K562 (cell line): ENCODE measurements at regions not wholly inside any gene's neighbourhood (a gene's known extent, or its start where the extent isn't known, plus 50 kb on each side); places are given as distances from the start of the nearest gene placed in this dataset.

Source experiments
- ATAC-seq: fragments of 200-7000 bp; cut with Tn5 transposase; 3 replicates; pipeline ENCODE4 v1.9.1; 2020; ENCODE audit warnings: moderate library complexity
- BruUV-seq: library from RNA; stranded (reverse); fragments of 400-500 nt; replicated peaks from 2 replicates; lab custom pipeline; 2021; lab: Mats Ljungman, UMichigan
- CTCF ChIA-PET: fragments of 300-600 bp; formaldehyde crosslinking; extraction: SDS; loops from one replicate; lab custom pipeline; 2021; ENCODE audit warnings: low intra/inter-chr PET ratio; lab: Yijun Ruan, JAX
- POLR2A ChIA-PET: fragments of 300-600, 350-650 bp; sonication (Branson Sonifier 250); formaldehyde crosslinking; extraction: SDS; loops from one replicate; lab custom pipeline; 2021; ENCODE audit warnings: antibody characterized with exemption, inconsistent platforms; lab: Yijun Ruan, JAX
- DNase-seq, 4 experiments: peaks; one replicate each; pipeline versions ENCODE4 v3.0.0 to v3.0.0-alpha.2; 2011 to 2018; ENCODE audit warnings: low spot score in 3 of 4, mixed read lengths in 3 of 4; ENCODE audit errors: extremely low read depth in 1 of 4
- FAIRE-seq: peaks from 2 replicates; lab custom pipeline; 2011; peaks lifted over from hg19 to GRCh38; lab: Jason Lieb, UNC
- H2AFZ ChIP-seq: 2 replicates; pipeline ENCODE4 v1.6.0; 2011; ENCODE audit warnings: low read depth, low read length, control low read depth, inconsistent platforms
- H3K27ac ChIP-seq: fragments of 200-600 bp; 3 replicates; pipeline ENCODE4 v1.8.0; 2011; ENCODE audit warnings: low read depth, mild to moderate bottlenecking, control low read depth, inconsistent platforms, low read length, moderate library complexity, mixed read lengths; ENCODE audit errors: extremely low read depth
- H3K27me3 ChIP-seq, 2 experiments: fragments of 300-600 bp in 1 of 2; 2 replicates in 1 of 2; 3 replicates in 1 of 2; pipeline versions ENCODE4 v1.6.0 to v1.8.0; 2011; ENCODE audit warnings: inconsistent platforms in 2 of 2, low read length in 2 of 2, mild to moderate bottlenecking in 1 of 2, mixed read lengths in 1 of 2, moderate library complexity in 1 of 2; ENCODE audit not compliant: control insufficient read depth in 2 of 2, insufficient read depth in 2 of 2
- H3K36me3 ChIP-seq: fragments of 300-600 bp; 3 replicates; pipeline ENCODE4 v1.8.0; 2011; ENCODE audit warnings: mild to moderate bottlenecking, low read length, inconsistent platforms; ENCODE audit not compliant: control insufficient read depth, insufficient read depth
- H3K4me1 ChIP-seq, 2 experiments: fragments of 200-600 bp in 1 of 2; replicated peaks in 1 of 2; 2 replicates in 1 of 2; 3 replicates in 1 of 2; pipeline versions ENCODE4 v1.5.1 to v1.8.0; 2011; ENCODE audit warnings: inconsistent platforms in 2 of 2, low read length in 2 of 2, mild to moderate bottlenecking in 1 of 2, mixed read lengths in 1 of 2, moderate library complexity in 1 of 2; ENCODE audit not compliant: control insufficient read depth in 2 of 2, insufficient read depth in 2 of 2
- H3K4me2 ChIP-seq: 2 replicates; pipeline ENCODE4 v1.6.1; 2011; ENCODE audit warnings: low read length, control low read depth, inconsistent platforms, mixed read lengths; ENCODE audit not compliant: insufficient read depth
- H3K4me3 ChIP-seq: fragments of 200-600 bp; sonication (generic), shearing (Covaris generic); 2 replicates; pipeline ENCODE4 v1.5.1; 2016; ENCODE audit warnings: control low read depth, inconsistent platforms
- H3K79me2 ChIP-seq: fragments of 200-600 bp; 3 replicates; pipeline ENCODE4 v1.8.0; 2011; ENCODE audit warnings: low read length, inconsistent platforms; ENCODE audit not compliant: control insufficient read depth, insufficient read depth
- H3K9ac ChIP-seq, 2 experiments: 2 replicates each; pipeline versions ENCODE4 v1.6.0 to v1.6.1; 2011; ENCODE audit warnings: low read depth in 2 of 2, low read length in 2 of 2, control low read depth in 1 of 2, inconsistent platforms in 1 of 2, mild to moderate bottlenecking in 1 of 2, mixed read lengths in 1 of 2; ENCODE audit not compliant: insufficient read depth in 1 of 2
- H3K9me1 ChIP-seq: one replicate; pipeline ENCODE4 v1.6.0; 2011; ENCODE audit warnings: inconsistent platforms, mild to moderate bottlenecking, low read length, moderate library complexity; ENCODE audit not compliant: control insufficient read depth, insufficient read depth
- H3K9me3 ChIP-seq: replicated peaks from 2 replicates; pipeline ENCODE4 v1.5.1; 2011; ENCODE audit warnings: low read depth, low read length, inconsistent platforms; ENCODE audit not compliant: control insufficient read depth, insufficient read depth
- H4K20me1 ChIP-seq: replicated peaks from 2 replicates; pipeline ENCODE4 v1.6.1; 2011; ENCODE audit warnings: low read length, inconsistent platforms, mixed read lengths; ENCODE audit not compliant: control insufficient read depth, insufficient read depth
- ARHGAP35 ChIP-seq: fragments of 450-650 bp; IDR thresholded peaks from 2 replicates; pipeline ENCODE4 v1.6.1; 2018; ENCODE audit not compliant: partially characterized antibody
- GATAD2A ChIP-seq: fragments of 450-650 bp; IDR thresholded peaks from 2 replicates; pipeline ENCODE4 v1.6.1; 2017
- ZNF224 ChIP-seq: sonication (generic); formaldehyde crosslinking; IDR thresholded peaks from 2 replicates; pipeline ENCODE4 v1.8.0; 2022; ENCODE audit warnings: mild to moderate bottlenecking, missing genetic modification reagents
- WGBS: fragments of 100-300 bp; shearing (Covaris generic); methylation state at CpG from one replicate; pipeline ENCODE4 v1.1.6; 2016; ENCODE audit warnings: low coverage, mixed read lengths; ENCODE audit not compliant: insufficient coverage; ENCODE audit errors: missing lambda C conversion rate; 5-methylcytosine and 5-hydroxymethylcytosine counted together
- in situ Hi-C: fragments of 300-500 bp; cut with MboI; formaldehyde crosslinking; loops from 4 replicates; pipeline ENCODE4 v1.15.0; 2018; ENCODE audit warnings: inconsistent platforms, mixed read lengths
- intact Hi-C: fragments of 100-400 bp; cut with micrococcal nuclease; formaldehyde crosslinking; loops from 2 replicates; pipeline ENCODE4 v1.14.2; 2022
- TF ChIP-seq, protein P1 (sequence below), 3 experiments: fragments of 200-800 bp in 1 of 3; sonication (Bioruptor generic) in 1 of 3; sonication (generic) in 1 of 3; formaldehyde crosslinking in 1 of 3; IDR thresholded peaks; 2 replicates each; pipeline versions ENCODE4 v1.6.1 to v1.8.0; 2016 to 2022; ENCODE audit warnings: mild to moderate bottlenecking in 2 of 3, missing compliant biosample characterization in 2 of 3, missing genetic modification characterization in 2 of 3, missing genetic modification reagents in 1 of 3

DNA sequence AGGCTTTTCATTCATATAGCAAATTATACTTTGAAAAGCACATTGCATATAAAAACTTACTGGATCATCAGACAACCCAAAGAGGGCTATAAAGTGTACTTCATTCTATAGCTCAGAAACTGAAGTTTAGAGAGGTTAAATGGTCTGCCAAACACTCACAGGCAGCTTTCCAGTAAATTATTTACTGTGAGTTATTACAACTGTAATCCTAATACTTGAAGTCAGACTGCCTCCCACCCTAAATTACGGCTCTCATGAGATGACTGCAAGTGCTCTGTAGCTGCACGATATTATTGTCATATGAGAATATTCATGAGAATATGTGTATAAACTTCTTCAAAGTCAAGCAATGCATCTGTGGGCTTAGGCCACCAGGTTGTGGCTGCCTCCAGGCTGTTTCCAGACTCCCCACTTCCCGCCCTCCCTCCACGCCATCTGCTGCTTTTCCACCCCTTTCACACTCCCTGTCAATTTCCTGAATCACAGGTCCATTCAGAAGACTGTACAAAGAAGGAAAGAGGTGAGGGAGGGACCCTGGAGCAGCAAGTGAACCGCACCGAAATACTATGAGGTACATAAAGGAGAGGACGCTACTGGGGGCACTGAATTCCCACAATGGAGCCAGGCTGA is 111.1 kb upstream of the SPOPL start (continued):
- TF ChIP-seq ARHGAP35: no peak
- TF ChIP-seq, protein P1, sequence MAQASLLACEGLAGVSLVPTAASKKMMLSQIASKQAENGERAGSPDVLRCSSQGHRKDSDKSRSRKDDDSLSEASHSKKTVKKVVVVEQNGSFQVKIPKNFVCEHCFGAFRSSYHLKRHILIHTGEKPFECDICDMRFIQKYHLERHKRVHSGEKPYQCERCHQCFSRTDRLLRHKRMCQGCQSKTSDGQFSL (CRISPR knock-in tag; IDR thresholded peaks at IDR 0.05): no peak
- TF ChIP-seq, protein P1 (tag; IDR thresholded peaks at IDR 0.05): no peak
- TF ChIP-seq GATAD2A: no peak

DNA sequence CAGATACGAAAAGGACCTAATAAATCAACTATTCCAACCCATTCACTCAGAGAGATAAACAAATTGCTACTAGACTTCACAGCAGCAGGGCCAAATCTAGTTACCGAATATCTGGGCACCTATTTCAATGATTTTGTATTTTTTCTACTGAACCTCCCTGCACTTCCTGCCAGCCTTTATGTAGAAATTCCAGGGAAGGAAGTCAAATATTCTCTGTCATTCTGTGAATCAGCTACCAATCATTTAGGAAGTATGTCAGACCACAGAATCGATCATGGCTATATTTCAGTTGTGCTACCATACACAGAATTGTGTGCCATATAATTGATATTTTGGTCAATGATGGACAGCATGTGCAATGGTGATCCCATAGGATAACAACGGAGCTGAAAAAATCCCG is 109.6 kb upstream of the SPOPL start:
- in situ Hi-C loops: no loop called here
- intact Hi-C loops: no loop called here
- DNase-seq: no peak
- H4K20me1 ChIP-seq: no peaks in the 10 kb centered on the region
- no peak overlapping the region for H3K4me3 ChIP-seq
- ATAC-seq: no peak
- H3K9me1 ChIP-seq: no peaks in the 10 kb centered on the region
- H3K4me2 ChIP-seq: no peak overlapping the region
- no peak for FAIRE-seq
- H3K9me3 ChIP-seq: no peaks in the 10 kb centered on the region
- H3K79me2 ChIP-seq: no peaks in the 10 kb centered on the region
- H3K36me3 ChIP-seq: no peaks in the 10 kb centered on the region
- H3K9ac ChIP-seq: no peak overlapping the region
- 39% methylated on average over 5 of the region's 5 CpGs for WGBS
- peaks cover 0 to 4% of the 10 kb centered on the region in 2 experiments; a peak in 1 of 5 replicates for H3K4me1 ChIP-seq
- no TSS peak for BruUV-seq
- TF ChIP-seq ZNF224: no peak
- no peak overlapping the region for H3K27ac ChIP-seq
- no peak overlapping the region for H2AFZ ChIP-seq
- ChIA-PET CTCF (no interaction called here), POLR2A (no interaction called here)
- H3K27me3 ChIP-seq: no peaks in the 10 kb centered on the region
